ENCODE measurements at regions not wholly inside any gene's neighbourhood (a gene's known extent, or its start where the extent isn't known, plus 50 kb on each side); places are given as distances from the start of the nearest gene placed in this dataset.

DNA sequence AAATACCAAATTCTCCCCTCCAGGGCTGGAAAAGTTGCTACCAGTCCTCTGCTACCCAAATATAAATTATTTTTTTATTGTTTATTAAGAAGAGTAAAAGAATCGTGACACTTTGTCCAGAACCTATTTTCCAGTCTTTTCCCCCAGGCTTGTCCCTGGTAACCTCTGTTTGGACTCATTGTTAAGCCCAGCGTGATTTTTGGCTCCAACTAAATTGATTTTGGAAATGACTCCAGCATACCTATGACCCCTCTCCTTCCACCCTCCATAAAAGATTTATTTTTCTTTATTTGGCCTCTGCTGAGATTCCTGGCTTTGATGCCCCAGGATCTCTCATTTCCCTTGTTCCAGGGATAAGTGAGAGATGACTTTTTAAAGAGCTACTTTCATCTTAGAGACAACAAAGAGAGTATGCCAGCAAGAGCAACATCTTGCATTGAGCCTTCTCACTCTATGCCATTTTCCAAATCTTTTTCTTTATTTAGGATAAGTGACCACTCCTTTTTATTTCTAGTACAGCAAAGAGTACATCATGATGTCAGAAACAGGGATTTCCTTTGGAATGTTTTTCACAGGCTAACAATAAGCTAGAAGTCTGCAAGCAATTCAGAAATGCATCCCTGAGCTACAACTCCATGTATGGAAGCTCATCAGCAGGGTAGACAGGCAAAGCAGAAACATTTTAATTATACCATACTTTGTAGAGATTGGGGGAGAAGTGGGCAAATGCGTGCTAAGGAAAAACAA is 75.8 kb downstream of the DAD1 start:
- DNase-seq (ENCODE audit: low read depth in 4 of 4, low spot score in 1 of 4): no peak

DNA sequence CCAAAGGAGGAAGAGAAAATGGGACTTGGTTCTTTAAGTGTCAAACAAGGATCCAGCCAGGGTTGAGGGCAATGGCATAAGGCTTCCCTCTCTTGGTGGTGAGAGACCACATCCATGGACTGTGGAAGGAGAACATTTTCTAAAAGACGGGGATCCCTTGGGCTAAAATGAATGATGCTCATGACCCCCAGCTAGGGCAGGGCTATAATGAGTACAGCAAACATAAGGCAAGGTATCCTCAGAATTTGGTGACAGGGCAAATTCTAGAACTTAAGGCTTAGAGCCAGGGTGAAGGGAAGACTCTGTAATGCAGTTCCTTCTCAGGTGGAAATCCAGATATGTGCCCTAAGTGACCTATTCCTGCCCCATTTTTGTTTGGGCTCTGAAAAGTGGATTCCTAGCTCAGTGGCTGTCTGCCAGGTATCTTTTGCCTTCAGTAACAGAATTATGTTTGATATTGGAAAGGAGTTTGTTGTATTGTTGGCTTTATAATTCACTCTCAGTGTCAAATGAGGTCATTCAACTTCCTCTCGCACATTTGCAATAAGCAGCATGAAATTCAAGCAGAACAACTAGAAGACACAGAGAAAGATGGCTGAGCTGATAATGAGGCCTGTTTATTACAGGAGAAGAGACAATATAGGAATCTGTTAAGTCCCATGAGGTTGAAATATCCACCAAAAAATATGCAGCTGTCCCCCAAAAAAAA is 76.8 kb downstream of the DAD1 start:
- no peak for DNase-seq (ENCODE audit: low read depth in 4 of 4, low spot score in 1 of 4)

DNA sequence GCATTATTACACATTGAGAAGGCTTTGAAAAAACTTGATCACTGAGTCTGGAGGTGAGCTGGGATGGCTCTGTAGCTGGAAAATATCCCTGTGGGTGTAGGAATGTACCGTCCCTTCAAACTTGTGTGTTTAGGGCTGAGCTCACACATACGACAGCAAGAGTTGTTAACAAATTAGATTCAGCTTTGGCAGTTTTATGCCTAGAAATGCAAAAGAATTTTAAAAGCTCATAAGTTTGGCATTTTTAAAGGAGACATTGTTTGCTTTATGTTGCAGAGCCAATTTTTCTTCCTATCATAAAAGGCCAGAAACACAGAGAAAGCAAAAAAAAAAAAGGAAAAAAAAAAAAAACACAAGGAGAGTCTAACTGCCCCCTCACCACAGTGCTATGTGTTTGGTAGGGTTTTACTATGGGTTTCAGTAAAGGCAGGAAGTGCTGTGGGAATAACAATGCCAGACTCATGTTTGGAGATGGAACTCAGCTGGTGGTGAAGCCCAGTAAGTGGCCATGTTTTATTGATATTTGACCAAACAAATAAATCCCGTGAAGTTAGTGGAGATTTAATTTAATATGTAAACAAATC is 78.4 kb downstream of the DAD1 start:
- no peak for DNase-seq (ENCODE audit: low read depth in 4 of 4, low spot score in 1 of 4)

DNA sequence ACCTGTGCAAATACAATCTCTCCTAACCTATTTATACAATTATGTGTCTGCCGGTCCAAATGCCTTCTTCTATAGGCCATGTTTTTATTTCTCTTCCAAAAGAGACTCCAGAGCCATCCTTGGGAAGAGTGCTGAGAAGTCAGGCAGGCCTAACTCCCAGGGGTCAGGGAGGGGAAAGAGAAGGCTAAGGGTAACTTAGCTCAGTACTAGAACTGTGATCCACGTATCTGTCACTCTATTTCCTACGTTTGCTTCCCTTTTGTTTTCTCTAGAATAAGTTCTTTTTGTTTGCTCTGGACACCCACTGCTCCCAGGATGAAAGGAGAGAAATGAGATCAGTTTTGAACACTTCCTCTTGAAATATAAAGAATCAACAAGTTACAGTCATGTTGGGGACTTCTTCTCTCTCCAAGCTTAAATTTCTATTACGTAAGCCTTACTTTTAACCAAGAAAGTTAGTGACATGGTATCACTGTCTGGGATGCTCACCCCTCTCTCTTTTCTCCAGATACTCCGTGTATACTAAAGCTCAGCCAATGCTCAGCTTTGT is 79.2 kb downstream of the DAD1 start:
- DNase-seq (ENCODE audit: low read depth in 4 of 4, low spot score in 1 of 4): no peak

DNA sequence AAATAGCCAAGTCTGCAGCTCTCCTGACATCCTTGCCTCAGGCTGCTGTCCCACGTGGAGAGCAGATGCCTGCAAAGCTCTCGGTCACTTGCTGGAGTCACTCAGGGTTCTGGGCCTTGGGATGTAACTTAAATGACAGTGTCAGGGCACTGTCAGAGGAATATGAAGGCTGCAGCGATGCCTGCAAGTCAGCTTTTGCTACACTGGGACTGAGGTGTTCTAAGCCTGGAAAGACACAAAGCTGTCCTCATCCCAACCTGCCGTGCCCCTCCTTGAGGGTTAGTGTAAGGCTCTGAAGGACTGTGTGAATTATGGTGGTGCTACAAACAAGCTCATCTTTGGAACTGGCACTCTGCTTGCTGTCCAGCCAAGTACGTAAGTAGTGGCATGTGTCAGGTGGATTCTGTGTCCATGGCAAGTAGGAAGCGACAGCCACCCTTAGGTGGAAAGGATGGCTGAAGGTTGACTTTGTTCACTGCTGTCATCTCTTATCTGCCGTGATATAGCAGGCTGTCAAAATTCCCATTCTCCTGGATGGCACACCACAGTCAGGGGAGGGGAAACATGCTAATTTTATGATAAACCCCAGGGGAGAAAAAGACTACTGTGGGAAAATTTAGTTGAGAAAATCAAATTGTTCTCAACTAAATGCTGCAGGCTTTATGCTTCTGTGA is 79.9 kb downstream of the DAD1 start:
- DNase-seq (ENCODE audit: low read depth in 4 of 4, low spot score in 1 of 4): no peak

DNA sequence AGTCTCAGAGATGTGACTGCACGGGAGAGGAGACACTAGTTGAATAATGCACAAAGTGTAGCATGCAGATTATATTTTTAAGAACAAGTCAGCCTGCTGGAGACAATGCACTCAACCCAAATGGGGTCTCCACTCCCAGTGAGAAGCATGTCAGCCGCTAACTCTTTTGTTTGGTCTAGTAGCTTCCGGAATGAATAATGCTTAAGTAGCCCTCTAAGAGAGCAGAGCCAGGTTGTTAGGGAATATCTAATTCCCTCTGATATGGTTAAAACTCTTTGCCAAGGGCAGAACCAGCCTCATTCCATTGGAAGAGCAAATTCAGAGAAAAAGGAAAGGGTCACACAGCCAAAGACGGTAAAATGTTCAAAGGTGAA is 80.4 kb downstream of the DAD1 start:
- DNase-seq (ENCODE audit: low read depth in 4 of 4, low spot score in 1 of 4): no peak

DNA sequence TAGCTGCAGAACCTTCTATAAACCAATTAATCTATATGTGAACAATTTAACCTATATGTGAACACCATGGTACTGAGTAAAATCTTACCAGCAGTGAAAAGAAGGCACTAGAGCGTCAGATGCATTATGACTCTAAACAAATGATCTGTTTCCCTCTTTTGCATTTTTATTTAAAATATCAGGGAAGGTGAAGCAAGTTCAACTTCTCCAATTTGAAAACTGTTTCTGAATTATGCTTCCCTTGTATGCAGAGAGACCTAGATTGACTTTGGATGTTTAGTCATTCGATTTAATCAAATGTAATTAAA is 80.9 kb downstream of the DAD1 start:
- no peak for DNase-seq (ENCODE audit: low read depth in 4 of 4, low spot score in 1 of 4)

DNA sequence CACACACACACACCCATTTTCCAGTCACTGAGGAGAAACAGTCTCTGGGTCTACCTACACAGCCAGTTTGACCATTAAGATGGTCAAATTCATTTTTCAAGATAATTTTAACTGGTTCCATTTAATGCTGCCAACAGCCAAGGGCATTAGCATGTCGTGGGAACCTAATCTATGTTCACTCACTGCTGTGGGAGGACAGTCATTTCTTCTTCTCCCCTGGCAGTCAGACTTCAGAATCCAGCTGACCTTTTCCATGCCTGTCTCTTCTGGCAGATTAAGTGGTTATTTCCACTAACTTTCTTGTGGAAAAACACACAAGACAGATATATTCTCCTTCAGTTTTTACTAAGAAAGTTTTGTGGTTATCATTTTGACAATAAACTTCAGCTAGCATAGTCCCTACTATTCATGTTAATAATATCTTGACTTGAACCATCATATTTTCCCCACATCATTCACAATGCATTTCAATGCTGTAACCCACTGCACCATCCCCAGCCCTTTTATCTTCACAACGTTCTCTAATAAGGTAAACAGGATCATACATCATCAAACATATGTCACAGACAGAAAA is 82.2 kb downstream of the DAD1 start:
- DNase-seq (ENCODE audit: low read depth in 4 of 4, low spot score in 1 of 4): no peak

DNA sequence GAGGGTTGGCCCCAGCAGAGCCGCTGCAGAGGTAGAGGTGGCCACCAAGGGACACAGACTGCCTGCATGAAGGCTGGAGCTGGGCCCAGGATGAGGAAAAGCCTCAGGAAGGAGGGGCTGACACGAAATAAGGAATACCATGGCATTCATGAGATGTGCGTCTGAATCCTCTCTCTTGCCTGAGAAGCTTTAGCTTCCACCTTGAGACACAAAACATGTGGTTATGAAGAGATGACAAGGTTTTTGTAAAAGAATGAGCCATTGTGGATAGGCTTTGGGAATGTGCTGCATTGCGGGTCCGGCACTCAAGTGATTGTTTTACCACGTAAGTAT is 82.7 kb downstream of the DAD1 start:
- no peak for DNase-seq (ENCODE audit: low read depth in 4 of 4, low spot score in 1 of 4)

DNA sequence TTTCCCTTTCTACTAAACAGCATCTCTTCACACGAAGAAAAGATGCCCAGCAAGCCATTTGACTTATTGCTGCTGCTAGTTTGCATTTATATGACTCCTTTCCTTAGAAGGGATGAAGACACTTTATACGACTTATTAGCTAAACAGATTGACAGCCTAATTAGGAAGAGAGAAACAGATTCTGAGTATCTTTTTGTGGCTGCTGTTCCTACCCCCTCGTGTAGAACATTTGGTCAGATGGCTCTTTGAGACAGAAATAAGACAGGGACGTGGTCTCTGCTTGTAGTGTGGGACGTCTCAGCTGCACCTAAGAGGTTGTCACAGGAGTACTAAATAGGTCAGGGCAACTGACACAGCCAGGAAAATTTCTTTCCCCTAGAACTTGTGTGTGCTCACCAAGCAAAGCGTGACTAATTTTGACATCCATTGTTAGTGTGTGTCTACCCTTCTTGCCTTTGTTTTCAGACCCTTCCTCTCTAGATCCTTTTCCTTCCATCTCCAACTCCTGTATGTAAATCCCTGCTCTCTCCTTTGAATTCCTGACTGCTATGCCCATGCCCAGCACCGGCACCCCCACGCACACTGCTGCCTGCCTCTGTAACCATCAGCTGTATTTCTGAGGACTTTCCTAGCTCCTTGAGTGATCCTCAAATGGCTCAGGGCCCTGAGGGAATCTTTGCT is 83.2 kb downstream of the DAD1 start:
- DNase-seq (ENCODE audit: low read depth in 4 of 4, low spot score in 1 of 4): no peak

DNA sequence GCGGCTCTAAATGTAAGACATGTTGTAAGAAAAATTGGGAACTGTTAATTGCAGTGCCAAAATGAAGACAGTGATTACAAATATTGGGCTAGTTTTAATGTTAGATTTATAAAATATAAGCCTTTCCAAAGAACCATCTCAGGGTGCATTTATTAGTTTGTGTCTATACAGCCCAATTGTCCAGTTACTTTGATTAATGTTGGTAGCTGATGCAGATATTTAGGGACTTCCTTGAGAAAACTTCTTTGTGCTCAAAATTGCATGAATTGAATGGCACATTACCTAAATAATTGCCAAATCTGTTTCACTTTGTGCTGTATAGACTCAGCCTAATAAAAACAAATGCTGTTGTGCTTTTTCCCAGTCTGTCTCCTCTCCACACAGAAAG is 83.7 kb downstream of the DAD1 start:
- DNase-seq (ENCODE audit: low read depth in 4 of 4, low spot score in 1 of 4): no peak

DNA sequence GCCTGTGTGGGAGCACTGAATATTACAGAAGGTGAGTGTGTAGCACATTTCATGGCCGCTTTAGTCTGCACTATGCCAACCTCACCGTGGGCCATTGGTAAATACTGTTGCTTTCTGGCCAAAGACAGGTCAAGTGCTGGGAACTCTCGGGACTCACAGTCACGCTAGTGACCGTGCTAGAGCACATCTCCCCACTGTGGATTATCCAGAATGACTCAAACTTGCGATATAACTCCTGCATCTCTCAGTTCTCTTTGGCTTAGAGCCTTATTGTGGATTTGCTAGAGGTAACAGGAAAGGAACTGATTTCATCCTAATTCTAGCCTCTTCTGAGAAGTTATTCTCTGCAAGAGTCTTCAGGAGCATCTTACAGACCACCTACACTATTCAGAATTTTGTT is 86.5 kb downstream of the DAD1 start:
- DNase-seq (ENCODE audit: low read depth in 4 of 4, low spot score in 1 of 4): no peak

DNA sequence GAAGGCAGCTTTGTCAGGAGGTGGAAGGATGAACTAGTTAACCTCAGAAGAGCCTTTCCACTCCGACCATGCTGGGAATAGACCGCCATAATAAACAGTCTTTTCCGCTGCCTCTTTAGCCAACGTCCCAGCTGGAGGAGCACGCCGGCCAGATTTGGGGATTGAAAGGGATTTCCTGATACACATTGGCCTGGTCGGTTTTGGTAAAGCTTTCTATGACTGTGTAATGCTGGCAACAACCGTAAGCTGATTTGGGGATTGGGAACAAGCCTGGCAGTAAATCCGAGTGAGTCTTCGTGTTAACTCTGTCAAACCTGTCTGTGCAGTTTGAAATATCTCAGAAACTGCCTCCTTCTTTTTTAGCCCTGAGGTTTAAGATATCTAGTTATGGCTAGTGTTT is 87.0 kb downstream of the DAD1 start:
- no peak for DNase-seq (ENCODE audit: low read depth in 4 of 4, low spot score in 1 of 4)

DNA sequence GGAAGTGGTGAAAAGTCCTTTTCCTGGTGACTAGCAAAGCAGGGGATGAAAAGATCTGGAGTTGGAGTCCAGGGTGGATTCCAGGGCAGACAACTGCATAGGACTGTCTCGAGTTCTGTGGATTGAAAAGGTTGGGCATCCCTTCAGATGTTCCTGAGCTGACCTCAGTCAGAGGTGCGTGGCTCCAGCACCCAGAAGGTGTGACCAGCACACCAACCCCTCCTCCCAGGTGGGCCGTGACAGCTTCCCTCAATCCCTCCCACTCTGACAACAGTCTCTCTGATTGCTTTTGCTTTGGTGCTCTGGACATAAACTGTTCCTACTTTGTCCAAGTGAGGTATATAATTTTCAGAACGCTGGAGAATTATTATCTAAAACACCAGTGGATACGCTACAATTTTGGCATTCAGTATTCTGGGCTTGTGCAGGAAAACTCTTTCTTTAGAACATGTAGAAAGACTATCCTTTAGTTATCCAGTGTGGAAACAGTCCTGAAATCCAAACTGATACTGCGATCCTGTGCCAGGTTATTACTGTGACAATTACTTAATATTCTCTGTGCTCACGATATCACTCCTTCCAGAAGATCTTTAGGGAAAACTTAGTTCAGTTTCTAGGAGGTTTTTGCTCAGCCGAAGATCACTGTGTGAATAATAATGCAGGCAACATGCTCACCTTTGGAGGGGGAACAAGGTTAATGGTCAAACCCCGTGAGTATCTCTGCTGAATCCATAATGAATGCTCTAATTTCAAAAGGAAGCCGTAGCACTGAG is 87.9 kb downstream of the DAD1 start:
- no peak for DNase-seq (ENCODE audit: low read depth in 4 of 4, low spot score in 1 of 4)

DNA sequence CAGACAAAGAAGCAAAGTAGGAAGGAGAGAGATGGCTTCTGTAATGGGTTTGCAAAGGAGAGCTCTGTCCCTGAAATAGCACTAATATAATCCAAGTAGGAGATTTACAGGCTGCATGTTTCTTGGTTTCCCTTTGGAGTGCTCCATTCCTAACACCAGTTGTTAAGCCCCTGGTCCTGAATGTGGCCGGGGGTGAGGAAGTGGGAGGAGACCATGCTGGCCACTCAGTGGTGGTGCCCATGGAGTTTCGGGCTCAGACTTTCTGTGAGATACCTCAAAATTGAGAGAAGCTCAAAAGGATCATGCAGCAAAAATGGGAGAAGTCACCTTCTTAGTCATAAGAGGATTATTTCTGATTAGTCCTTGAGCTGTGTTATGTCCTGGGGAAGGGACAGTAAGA is 88.5 kb downstream of the DAD1 start:
- no peak for DNase-seq (ENCODE audit: low read depth in 4 of 4, low spot score in 1 of 4)

DNA sequence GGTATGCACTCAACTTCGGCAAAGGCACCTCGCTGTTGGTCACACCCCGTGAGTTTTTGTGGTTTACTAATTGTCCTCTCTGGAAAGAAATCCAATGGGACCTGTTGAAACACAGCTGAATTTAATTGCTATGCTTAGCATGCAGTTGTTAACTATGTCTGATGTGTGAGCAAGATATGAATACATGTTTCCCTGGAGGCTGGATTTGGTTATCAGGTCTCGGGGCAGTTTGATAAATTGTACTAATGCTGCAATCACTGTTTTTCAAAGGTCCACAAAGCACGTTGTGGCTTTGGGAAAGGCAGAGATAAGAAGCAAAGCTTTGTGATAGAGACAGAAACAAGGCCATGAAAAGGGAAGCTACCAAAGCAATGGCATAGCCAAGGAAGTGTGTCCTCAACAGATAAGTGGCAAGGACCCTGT is 91.3 kb downstream of the DAD1 start:
- DNase-seq (ENCODE audit: low read depth in 4 of 4, low spot score in 1 of 4): no peak

DNA sequence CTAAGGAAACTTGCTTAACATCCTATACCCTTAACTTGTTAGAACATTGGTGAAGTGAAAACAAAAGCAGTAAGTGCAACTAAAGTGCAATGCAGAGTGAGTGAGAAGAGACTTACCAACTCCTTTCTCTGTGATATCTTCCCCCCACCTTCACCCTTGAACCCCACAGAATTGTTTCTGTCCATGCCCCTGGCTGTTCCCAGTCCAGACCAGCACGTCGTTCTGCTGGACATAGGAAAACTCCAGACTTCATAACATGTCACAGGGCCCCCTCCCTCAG is 91.9 kb downstream of the DAD1 start:
- DNase-seq (ENCODE audit: low read depth in 4 of 4, low spot score in 1 of 4): no peak

DNA sequence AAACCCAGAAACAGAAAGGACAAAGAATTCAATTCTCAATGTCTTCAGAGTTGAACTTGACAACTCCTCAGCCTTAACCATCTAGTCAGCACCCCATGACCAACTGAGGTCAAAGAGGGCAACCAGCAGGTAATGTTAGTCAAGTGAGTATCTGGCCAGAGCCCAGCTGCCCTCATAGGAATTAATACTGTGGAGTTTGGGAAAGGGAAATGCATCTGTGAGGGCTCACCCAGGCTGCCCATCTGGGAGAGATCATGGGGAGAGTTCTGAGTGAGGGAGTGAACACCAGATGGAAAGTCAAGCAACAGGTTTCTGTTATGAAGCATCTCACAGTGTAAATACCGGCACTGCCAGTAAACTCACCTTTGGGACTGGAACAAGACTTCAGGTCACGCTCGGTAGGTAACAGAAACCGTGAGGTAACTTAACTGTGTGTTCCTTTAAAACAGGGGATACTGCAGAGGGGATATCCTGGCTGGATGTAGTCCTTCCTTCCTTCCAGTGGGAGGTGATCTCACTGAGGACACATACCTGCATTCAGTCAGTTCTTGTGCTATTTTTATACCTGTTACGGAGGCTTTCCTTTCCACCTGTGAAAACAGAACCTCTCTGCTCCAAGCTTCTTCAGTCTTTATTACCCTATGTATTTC is 94.4 kb downstream of the DAD1 start:
- no peak for DNase-seq (ENCODE audit: low read depth in 4 of 4, low spot score in 1 of 4)

DNA sequence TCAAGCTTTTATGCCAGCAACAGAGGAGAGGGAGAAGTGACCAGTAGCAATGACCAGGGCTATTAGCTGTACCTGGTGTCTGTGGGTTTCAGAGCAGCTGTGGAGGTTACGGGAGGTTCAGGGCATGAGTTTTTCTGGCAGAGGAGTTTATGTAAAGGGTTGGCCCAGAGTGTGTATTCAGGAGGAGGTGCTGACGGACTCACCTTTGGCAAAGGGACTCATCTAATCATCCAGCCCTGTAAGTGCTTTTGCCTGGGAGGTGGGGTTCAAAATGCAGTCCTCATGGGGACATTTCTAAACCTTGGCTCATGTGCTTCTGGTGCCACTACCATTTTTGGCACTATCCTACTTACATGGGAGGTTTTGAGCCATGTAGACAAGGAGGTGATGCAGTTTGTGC is 95.3 kb downstream of the DAD1 start:
- no peak for DNase-seq (ENCODE audit: low read depth in 4 of 4, low spot score in 1 of 4)
